ENCODE measurements at regions not wholly inside any gene's neighbourhood (a gene's known extent, or its start where the extent isn't known, plus 50 kb on each side); places are given as distances from the start of the nearest gene placed in this dataset.
"Not testable (repeated sequence)": the region's sequence is repeated elsewhere in the genome, so short reads cannot be mapped to it uniquely, and the experiment has no call there.

GRCh38 chr4:1572521-1572920 is 111.6 kb downstream of the FAM53A start:
- no peak for DNase-seq

GRCh38 chr4:1572010-1572385 is 112.1 kb downstream of the FAM53A start:
- DNase-seq, result no peak

GRCh38 chr4:1571165-1572009 is 112.7 kb downstream of the FAM53A start:
- DNase-seq, result no peak

- DNase-seq, result no peak
Observed at GRCh38 chr4:1570291-1571164, 113.6 kb downstream of the FAM53A start.

- DNase-seq, result no peak
Observed at GRCh38 chr4:1569461-1570151, 114.5 kb downstream of the FAM53A start.

- no peak for DNase-seq
Observed at GRCh38 chr4:1568855-1569460, 115.2 kb downstream of the FAM53A start.

- DNase-seq, result no peak
Observed at GRCh38 chr4:1567808-1568581, 116.1 kb downstream of the FAM53A start.

- no peak for DNase-seq
Observed at GRCh38 chr4:1567519-1567807, 116.7 kb downstream of the FAM53A start.

GRCh38 chr4:1566838-1567518 is 117.1 kb downstream of the FAM53A start:
- no peak for DNase-seq

- not testable (repeated sequence) for DNase-seq
Observed at GRCh38 chr4:1566301-1566837, 117.7 kb downstream of the FAM53A start.

GRCh38 chr4:1565598-1566295 is 118.4 kb downstream of the FAM53A start:
- no peak for DNase-seq

- no peak for DNase-seq
Observed at GRCh38 chr4:1564535-1565375, 119.4 kb downstream of the FAM53A start.

- no peak for DNase-seq
Observed at GRCh38 chr4:1563768-1564485, 120.2 kb downstream of the FAM53A start.

GRCh38 chr4:1563241-1563640 is 120.9 kb downstream of the FAM53A start:
- DNase-seq, result no peak

GRCh38 chr4:1562771-1563170 is 121.3 kb downstream of the FAM53A start:
- no peak for DNase-seq

GRCh38 chr4:1562371-1562770 is 121.7 kb downstream of the FAM53A start:
- no peak for DNase-seq

- no peak for DNase-seq
Observed at GRCh38 chr4:1561286-1561990, 122.7 kb downstream of the FAM53A start.

GRCh38 chr4:1559896-1560650 is 124.0 kb downstream of the FAM53A start:
- no peak for DNase-seq

All from activated naive CD4-positive, alpha-beta T cell treated with anti-CD3 and anti-CD28 coated beads, Interleukin-2, amount 50 U/mL, for 16 hours (primary cell).